ENCODE measurements at regions not wholly inside any gene's neighbourhood (a gene's known extent, or its start where the extent isn't known, plus 50 kb on each side); places are given as distances from the start of the nearest gene placed in this dataset.

DNA sequence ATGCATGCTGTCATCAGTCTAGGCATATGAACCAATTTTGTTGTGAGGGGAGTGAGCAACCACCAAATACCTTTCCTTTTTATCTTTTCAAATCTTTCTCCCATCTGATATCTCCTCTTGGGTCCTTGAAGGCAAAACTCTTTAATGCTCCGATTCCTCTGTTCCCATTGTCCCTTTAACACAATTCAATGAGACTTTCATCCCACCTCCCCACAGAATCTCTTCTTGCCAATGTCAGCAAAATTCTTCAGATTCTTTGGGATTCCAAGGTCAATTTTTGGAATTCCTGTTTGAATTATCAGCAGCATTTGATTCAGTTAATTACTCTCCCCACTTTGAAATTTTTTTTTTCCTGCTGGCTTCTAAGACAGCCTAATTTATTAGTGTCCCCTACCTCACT, 232.7 kb downstream of the COX7B2 start:
- no peak overlapping the region for H3K4me3 ChIP-seq
- DNase-seq (ENCODE audit: low spot score), result peak; percentile 65
- ATAC-seq, result no peak
- peaks cover 15% of the 10 kb centered on the region for H3K36me3 Mint-ChIP-seq (ENCODE audit: low read depth)
- no peaks in the 10 kb centered on the region for H4K20me1 ChIP-seq (replicated peaks; ENCODE audit: insufficient read depth)
- H3K4me1 ChIP-seq (ENCODE audit: insufficient read depth), result 0 out of 2 replicates have a peak, but pooled peaks cover 3% of the 10 kb centered on the region
- H2AFZ ChIP-seq, result no peak overlapping the region; the same call in 1 of the 2 replicates
- no peaks in the 10 kb centered on the region for H3K27me3 ChIP-seq (ENCODE audit: insufficient read depth)
- H3K27ac ChIP-seq (ENCODE audit: low read depth), result no peak overlapping the region
- no peaks in the 10 kb centered on the region for H3K4me1 Mint-ChIP-seq
- peaks cover 5% of the 10 kb centered on the region for H3K9me2 ChIP-seq (ENCODE audit: insufficient read depth)
- no peaks in the 10 kb centered on the region for H3F3A ChIP-seq (replicated peaks; ENCODE audit: low read depth)
- no peaks in the 10 kb centered on the region for H3K79me2 ChIP-seq (replicated peaks; ENCODE audit: insufficient read depth)
- H3K27ac Mint-ChIP-seq, result no peak overlapping the region
- peaks cover 40% of the 10 kb centered on the region for H3K9me3 Mint-ChIP-seq
- no peaks in the 10 kb centered on the region for H3K27me3 Mint-ChIP-seq (ENCODE audit: insufficient read depth, low read depth, poor library complexity)
- H3K4me3 Mint-ChIP-seq, result no peak overlapping the region
- no peaks in the 10 kb centered on the region for H3K36me3 ChIP-seq (ENCODE audit: insufficient read depth)
- H3K4me2 ChIP-seq, result no peak overlapping the region
- TF ChIP-seq, protein P1, sequence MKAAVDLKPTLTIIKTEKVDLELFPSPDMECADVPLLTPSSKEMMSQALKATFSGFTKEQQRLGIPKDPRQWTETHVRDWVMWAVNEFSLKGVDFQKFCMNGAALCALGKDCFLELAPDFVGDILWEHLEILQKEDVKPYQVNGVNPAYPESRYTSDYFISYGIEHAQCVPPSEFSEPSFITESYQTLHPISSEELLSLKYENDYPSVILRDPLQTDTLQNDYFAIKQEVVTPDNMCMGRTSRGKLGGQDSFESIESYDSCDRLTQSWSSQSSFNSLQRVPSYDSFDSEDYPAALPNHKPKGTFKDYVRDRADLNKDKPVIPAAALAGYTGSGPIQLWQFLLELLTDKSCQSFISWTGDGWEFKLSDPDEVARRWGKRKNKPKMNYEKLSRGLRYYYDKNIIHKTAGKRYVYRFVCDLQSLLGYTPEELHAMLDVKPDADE (IDR thresholded peaks at IDR 0.05), result no peak
- TF ChIP-seq EZH2phosphoT487 (IDR thresholded peaks at IDR 0.05; ENCODE audit: unreplicated experiment) (no peak), POLR2AphosphoS5 (IDR thresholded peaks at IDR 0.05; ENCODE audit: low read depth) (no peak), STAT1 (IDR thresholded peaks at IDR 0.05; ENCODE audit: unreplicated experiment) (no peak), JUNB (IDR thresholded peaks at IDR 0.05; ENCODE audit: unreplicated experiment) (no peak), CTCF (conservative IDR thresholded peaks at IDR 0.05; ENCODE audit: low read depth in 2 of 2) (no peak), CREB1 (CRISPR knock-in tag; IDR thresholded peaks at IDR 0.05; ENCODE audit: low read depth) (no peak), ZNF114 (CRISPR knock-in tag; IDR thresholded peaks at IDR 0.05) (no peak), REST (IDR thresholded peaks at IDR 0.05; ENCODE audit: unreplicated experiment) (no peak), NANOG (IDR thresholded peaks at IDR 0.05; ENCODE audit: borderline replicate concordance) (no peak), ZNF462 (CRISPR knock-in tag; IDR thresholded peaks at IDR 0.05) (no peak), ZNF331 (CRISPR knock-in tag; IDR thresholded peaks at IDR 0.05; ENCODE audit: low read depth) (no peak), EZH2 (IDR thresholded peaks at IDR 0.05; ENCODE audit: low read depth, unreplicated experiment) (no peak)
